T-helper 2 cell treated with Interferon-gamma antibody and Interleukin-4, amounts not matched to agents 5 μg/mL and 100 μg/mL, for 36 hours (primary cell): ENCODE measurements at regions not wholly inside any gene's neighbourhood (a gene's known extent, or its start where the extent isn't known, plus 50 kb on each side); places are given as distances from the start of the nearest gene placed in this dataset.

Source experiments
- DNase-seq: peaks from one replicate; pipeline ENCODE4 v3.0.0; 2021; ENCODE audit warnings: low spot score
- H3K27ac Mint-ChIP-seq: one replicate; pipeline ENCODE4 v1.8.0; 2021; ENCODE audit warnings: mild to moderate bottlenecking, mixed read lengths
- H3K27me3 Mint-ChIP-seq: one replicate; pipeline ENCODE4 v1.8.0; 2021; ENCODE audit warnings: low read depth, mixed read lengths
- H3K36me3 Mint-ChIP-seq: one replicate; pipeline ENCODE4 v1.8.0; 2021; ENCODE audit warnings: low read depth, mixed read lengths
- H3K4me1 Mint-ChIP-seq: one replicate; pipeline ENCODE4 v1.8.0; 2021; ENCODE audit warnings: low read depth, mixed read lengths
- H3K4me3 Mint-ChIP-seq: one replicate; pipeline ENCODE4 v1.8.0; 2022; ENCODE audit warnings: mild to moderate bottlenecking, moderate library complexity, mixed read lengths
- H3K9me3 Mint-ChIP-seq: one replicate; pipeline ENCODE4 v1.8.0; 2021; ENCODE audit warnings: mixed read lengths

- no peak for DNase-seq
- no peaks in the 10 kb centered on the region for H3K9me3 Mint-ChIP-seq
- peaks cover 7% of the 10 kb centered on the region for H3K27me3 Mint-ChIP-seq
- no peaks in the 10 kb centered on the region for H3K36me3 Mint-ChIP-seq
- no peak overlapping the region for H3K27ac Mint-ChIP-seq
- no peak overlapping the region for H3K4me3 Mint-ChIP-seq
- H3K4me1 Mint-ChIP-seq = no peaks in the 10 kb centered on the region
These were observed 96.0 kb upstream of the HELT start for GRCh38 chr4:184922301-184922700.

DNA sequence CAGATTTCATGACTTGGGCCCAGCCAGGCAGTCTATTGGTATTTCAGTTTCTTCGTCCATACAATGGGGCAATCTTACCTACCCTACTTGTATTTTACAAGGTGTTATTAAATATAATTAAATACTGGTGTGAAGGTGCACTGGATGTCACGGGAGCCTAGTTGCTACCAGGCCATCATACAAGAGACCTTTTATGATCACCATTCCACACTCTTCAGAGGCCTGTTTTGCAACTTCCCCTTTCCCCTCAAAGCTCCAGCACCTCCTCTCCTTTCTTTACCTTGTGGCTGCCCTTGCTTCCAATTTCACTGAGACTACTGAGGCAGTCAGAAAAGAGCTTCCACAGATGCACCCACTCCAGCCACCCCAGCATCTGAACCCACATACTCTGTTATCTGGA, 93.8 kb upstream of the HELT start:
- no peak for DNase-seq
- Mint-ChIP-seq H3K4me3 (no peak overlapping the region), H3K9me3 (peaks cover 4% of the 10 kb centered on the region), H3K4me1 (no peaks in the 10 kb centered on the region), H3K27ac (no peak overlapping the region), H3K27me3 (peaks cover 6% of the 10 kb centered on the region), H3K36me3 (no peaks in the 10 kb centered on the region)

DNA sequence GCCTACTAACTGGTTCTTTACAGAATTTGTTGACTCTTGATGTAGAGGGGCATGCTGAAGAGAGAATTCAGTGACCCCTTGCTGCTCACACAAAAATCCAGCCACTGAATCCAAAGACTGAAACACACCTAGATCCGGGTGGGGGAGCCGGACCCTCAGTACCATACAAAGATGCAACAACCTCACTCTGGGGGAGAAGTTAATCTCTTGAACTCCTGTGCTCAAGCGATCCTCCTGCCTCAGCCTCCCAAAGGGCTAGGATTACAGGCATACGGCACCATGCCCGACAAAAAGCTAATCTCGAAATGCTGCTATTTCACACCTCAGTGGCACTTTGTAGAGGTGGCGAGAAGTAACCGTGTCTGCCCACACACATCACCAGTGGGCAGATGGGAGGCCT, 88.8 kb upstream of the HELT start:
- H3K9me3 Mint-ChIP-seq = peaks cover 4% of the 10 kb centered on the region
- H3K4me1 Mint-ChIP-seq = peaks cover 5% of the 10 kb centered on the region
- DNase-seq = no peak
- no peaks in the 10 kb centered on the region for H3K36me3 Mint-ChIP-seq
- H3K27ac Mint-ChIP-seq = no peak overlapping the region
- H3K27me3 Mint-ChIP-seq = no peaks in the 10 kb centered on the region
- no peak overlapping the region for H3K4me3 Mint-ChIP-seq

DNA sequence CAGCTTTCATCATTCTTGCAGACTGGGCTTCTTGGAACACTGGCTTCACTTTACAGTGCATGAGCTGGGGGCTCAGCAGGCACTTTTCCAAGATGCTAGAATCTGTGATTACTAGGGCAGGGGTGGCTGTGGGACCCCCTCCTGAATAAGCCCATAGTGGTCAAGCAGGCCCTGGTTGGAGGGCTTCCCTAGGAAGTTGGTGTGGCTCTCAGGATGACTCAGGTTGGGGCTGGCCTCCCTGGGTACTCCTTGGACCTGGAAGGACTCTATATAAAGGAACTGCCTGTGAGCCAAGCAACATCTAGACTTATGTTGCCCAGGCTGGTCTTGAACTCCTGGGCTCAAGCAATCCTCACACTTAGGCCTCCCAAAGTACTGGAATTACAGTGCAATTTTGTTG, 88.3 kb upstream of the HELT start:
- H3K9me3 Mint-ChIP-seq = peaks cover 4% of the 10 kb centered on the region
- no peak overlapping the region for H3K4me3 Mint-ChIP-seq
- H3K36me3 Mint-ChIP-seq = no peaks in the 10 kb centered on the region
- peaks cover 5% of the 10 kb centered on the region for H3K4me1 Mint-ChIP-seq
- no peak overlapping the region for H3K27ac Mint-ChIP-seq
- DNase-seq = no peak
- no peaks in the 10 kb centered on the region for H3K27me3 Mint-ChIP-seq

DNA sequence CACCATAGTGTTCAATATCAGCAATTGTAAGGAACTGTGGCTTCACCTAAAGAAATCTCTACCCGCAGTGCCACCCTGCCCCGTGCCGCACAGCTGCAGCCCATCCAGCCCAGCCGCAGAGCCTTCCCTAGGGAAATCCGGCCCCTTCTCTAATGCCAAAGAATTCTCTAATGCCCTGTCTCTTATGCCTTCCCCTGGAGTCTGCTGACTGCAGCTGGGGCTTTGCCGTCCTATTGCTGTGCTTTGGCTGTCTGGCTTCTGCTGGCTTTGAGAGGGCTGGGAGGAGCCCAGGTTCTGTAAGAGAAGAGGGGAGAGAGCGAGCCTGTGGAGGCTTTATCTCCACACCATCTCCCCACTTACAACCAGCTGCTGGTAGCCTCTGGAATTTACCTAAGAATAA, 85.9 kb upstream of the HELT start:
- H3K4me1 Mint-ChIP-seq = peaks cover 5% of the 10 kb centered on the region
- H3K27ac Mint-ChIP-seq = no peak overlapping the region
- peaks cover 4% of the 10 kb centered on the region for H3K9me3 Mint-ChIP-seq

GRCh38 chr4:184933311-184933710, 85.0 kb upstream of the HELT start:
- peaks cover 4% of the 10 kb centered on the region for H3K9me3 Mint-ChIP-seq
- H3K27ac Mint-ChIP-seq = no peak overlapping the region
- H3K4me1 Mint-ChIP-seq = peaks cover 5% of the 10 kb centered on the region
- peaks cover 6% of the 10 kb centered on the region for H3K27me3 Mint-ChIP-seq
- no peak overlapping the region for H3K4me3 Mint-ChIP-seq
- H3K36me3 Mint-ChIP-seq = no peaks in the 10 kb centered on the region
- DNase-seq = no peak

More for the DNA sequence above, 85.9 kb upstream of the HELT start:
- Mint-ChIP-seq H3K27me3 (peaks cover 2% of the 10 kb centered on the region), H3K4me3 (no peak overlapping the region), H3K36me3 (no peaks in the 10 kb centered on the region)
- no peak for DNase-seq

- Mint-ChIP-seq H3K27me3 (peaks cover 6% of the 10 kb centered on the region), H3K27ac (no peak overlapping the region), H3K36me3 (no peaks in the 10 kb centered on the region), H3K4me3 (no peak overlapping the region), H3K9me3 (no peaks in the 10 kb centered on the region), H3K4me1 (peaks cover 5% of the 10 kb centered on the region)
- DNase-seq = no peak
These were observed 84.1 kb upstream of the HELT start for GRCh38 chr4:184934184-184934583.

GRCh38 chr4:184934961-184935360, 83.3 kb upstream of the HELT start:
- H3K4me3 Mint-ChIP-seq = no peak overlapping the region
- peaks cover 5% of the 10 kb centered on the region for H3K4me1 Mint-ChIP-seq

GRCh38 chr4:184936071-184936470, 82.2 kb upstream of the HELT start:
- no peaks in the 10 kb centered on the region for H3K9me3 Mint-ChIP-seq
- DNase-seq = no peak
- no peak overlapping the region for H3K27ac Mint-ChIP-seq
- H3K27me3 Mint-ChIP-seq = peaks cover 6% of the 10 kb centered on the region
- no peak overlapping the region for H3K4me3 Mint-ChIP-seq
- H3K4me1 Mint-ChIP-seq = peaks cover 5% of the 10 kb centered on the region
- no peaks in the 10 kb centered on the region for H3K36me3 Mint-ChIP-seq

More at GRCh38 chr4:184934961-184935360, 83.3 kb upstream of the HELT start:
- H3K36me3 Mint-ChIP-seq = no peaks in the 10 kb centered on the region
- DNase-seq = no peak
- H3K27me3 Mint-ChIP-seq = peaks cover 6% of the 10 kb centered on the region
- no peaks in the 10 kb centered on the region for H3K9me3 Mint-ChIP-seq
- H3K27ac Mint-ChIP-seq = no peak overlapping the region

GRCh38 chr4:184937030-184937710, 81.1 kb upstream of the HELT start:
- peaks cover 6% of the 10 kb centered on the region for H3K27me3 Mint-ChIP-seq
- peaks cover 5% of the 10 kb centered on the region for H3K4me1 Mint-ChIP-seq
- no peaks in the 10 kb centered on the region for H3K9me3 Mint-ChIP-seq
- H3K4me3 Mint-ChIP-seq = no peak overlapping the region
- H3K27ac Mint-ChIP-seq = no peak overlapping the region
- no peaks in the 10 kb centered on the region for H3K36me3 Mint-ChIP-seq
- DNase-seq = no peak

DNA sequence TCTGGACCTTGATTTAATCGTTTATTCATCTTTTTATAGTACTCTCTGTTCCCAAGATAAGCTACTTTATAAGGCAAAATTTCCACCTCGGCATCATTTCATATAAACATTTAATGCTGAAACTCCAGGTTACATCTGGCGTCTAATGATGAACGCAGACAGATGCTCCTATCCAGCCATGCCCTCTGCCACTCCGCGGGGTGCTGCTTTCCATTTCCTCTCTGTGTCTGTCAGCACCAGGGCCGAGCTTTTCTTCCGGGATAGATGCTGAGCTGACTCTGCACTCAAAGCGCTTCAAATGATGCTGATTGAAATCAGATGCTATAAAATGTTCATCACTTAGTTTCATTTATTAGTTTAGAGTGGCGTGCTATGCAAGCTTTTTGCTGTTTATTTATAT, 80.5 kb upstream of the HELT start:
- H3K9me3 Mint-ChIP-seq = no peaks in the 10 kb centered on the region
- H3K27me3 Mint-ChIP-seq = peaks cover 6% of the 10 kb centered on the region
- no peaks in the 10 kb centered on the region for H3K36me3 Mint-ChIP-seq
- H3K4me1 Mint-ChIP-seq = no peaks in the 10 kb centered on the region
- no peak overlapping the region for H3K4me3 Mint-ChIP-seq
- no peak overlapping the region for H3K27ac Mint-ChIP-seq
- no peak for DNase-seq

GRCh38 chr4:184938871-184939270, 79.4 kb upstream of the HELT start:
- H3K36me3 Mint-ChIP-seq = no peaks in the 10 kb centered on the region
- H3K4me1 Mint-ChIP-seq = no peaks in the 10 kb centered on the region
- H3K9me3 Mint-ChIP-seq = no peaks in the 10 kb centered on the region
- no peak overlapping the region for H3K27ac Mint-ChIP-seq
- no peak overlapping the region for H3K4me3 Mint-ChIP-seq
- DNase-seq = no peak
- H3K27me3 Mint-ChIP-seq = peaks cover 6% of the 10 kb centered on the region

GRCh38 chr4:184939978-184940377, 78.3 kb upstream of the HELT start:
- Mint-ChIP-seq H3K27me3 (peaks cover 10% of the 10 kb centered on the region), H3K4me1 (no peaks in the 10 kb centered on the region), H3K27ac (no peak overlapping the region), H3K4me3 (no peak overlapping the region), H3K36me3 (no peaks in the 10 kb centered on the region), H3K9me3 (no peaks in the 10 kb centered on the region)
- no peak for DNase-seq

GRCh38 chr4:184940500-184940899, 77.8 kb upstream of the HELT start:
- no peak overlapping the region for H3K4me3 Mint-ChIP-seq
- no peaks in the 10 kb centered on the region for H3K4me1 Mint-ChIP-seq

More at GRCh38 chr4:184940500-184940899, 77.8 kb upstream of the HELT start:
- no peaks in the 10 kb centered on the region for H3K36me3 Mint-ChIP-seq
- DNase-seq = no peak
- peaks cover 12% of the 10 kb centered on the region for H3K27me3 Mint-ChIP-seq
- H3K27ac Mint-ChIP-seq = no peak overlapping the region
- no peaks in the 10 kb centered on the region for H3K9me3 Mint-ChIP-seq
